GM19328 (cell line): ENCODE measurements at regions not wholly inside any gene's neighbourhood (a gene's known extent, or its start where the extent isn't known, plus 50 kb on each side); places are given as distances from the start of the nearest gene placed in this dataset.
"Not testable (repeated sequence)": the region's sequence is repeated elsewhere in the genome, so short reads cannot be mapped to it uniquely, and the experiment has no call there.

Experiments used
- ATAC-seq: cut with Tn5 transposase; IDR thresholded peaks from one replicate; pipeline ENCODE4 v1.9.1; 2021; ENCODE audit warnings: mild to moderate bottlenecking, moderate library complexity; ENCODE audit not compliant: unreplicated experiment

- no peak for ATAC-seq
Measured at GRCh38 chr7:19307554-19307953, 162.3 kb upstream of the FERD3L start.

- no peak for ATAC-seq
Measured at GRCh38 chr7:19305698-19306097, 160.5 kb upstream of the FERD3L start.

- ATAC-seq, result no peak
Measured at GRCh38 chr7:19304086-19304485, 158.9 kb upstream of the FERD3L start.

- no peak for ATAC-seq
Measured at GRCh38 chr7:19302731-19303130, 157.5 kb upstream of the FERD3L start.

- no peak for ATAC-seq
Measured at GRCh38 chr7:19296617-19297016, 151.4 kb upstream of the FERD3L start.

GRCh38 chr7:19295376-19295775 lies 150.2 kb upstream of the FERD3L start:
- no peak for ATAC-seq

- no peak for ATAC-seq
Measured at GRCh38 chr7:19294619-19295018, 149.4 kb upstream of the FERD3L start.

- ATAC-seq, result no peak
Measured at GRCh38 chr7:19293431-19293830, 148.2 kb upstream of the FERD3L start.

- no peak for ATAC-seq
Measured at GRCh38 chr7:19290968-19291367, 145.7 kb upstream of the FERD3L start.

GRCh38 chr7:19290066-19290465 lies 144.8 kb upstream of the FERD3L start:
- ATAC-seq, result no peak

- ATAC-seq, result no peak
Measured at GRCh38 chr7:19284596-19285300, 139.5 kb upstream of the FERD3L start.

GRCh38 chr7:19284136-19284535 lies 138.9 kb upstream of the FERD3L start:
- no peak for ATAC-seq

- no peak for ATAC-seq
Measured at GRCh38 chr7:19275000-19275399, 129.8 kb upstream of the FERD3L start.

- not testable (repeated sequence) for ATAC-seq
Measured at GRCh38 chr7:19272329-19272728, 127.1 kb upstream of the FERD3L start.

- ATAC-seq, result no peak
Measured at GRCh38 chr7:19269301-19269700, 124.1 kb upstream of the FERD3L start.

GRCh38 chr7:19268737-19269136 lies 123.5 kb upstream of the FERD3L start:
- ATAC-seq, result no peak

GRCh38 chr7:19262826-19263225 lies 117.6 kb upstream of the FERD3L start:
- ATAC-seq, result no peak

GRCh38 chr7:19249281-19249680 lies 104.1 kb upstream of the FERD3L start:
- no peak for ATAC-seq

- no peak for ATAC-seq
Measured at GRCh38 chr7:19248681-19249080, 103.5 kb upstream of the FERD3L start.

- no peak for ATAC-seq
Measured at GRCh38 chr7:19248115-19248514, 102.9 kb upstream of the FERD3L start.

GRCh38 chr7:19247017-19247416 lies 101.8 kb upstream of the FERD3L start:
- no peak for ATAC-seq

- ATAC-seq, result no peak
Measured at GRCh38 chr7:19242246-19242645, 97.0 kb upstream of the FERD3L start.

- ATAC-seq, result no peak
Measured at GRCh38 chr7:19239951-19240350, 94.7 kb upstream of the FERD3L start.
